HK-2 (cell line): ENCODE measurements at regions not wholly inside any gene's neighbourhood (a gene's known extent, or its start where the extent isn't known, plus 50 kb on each side); places are given as distances from the start of the nearest gene placed in this dataset.

Experiments used
- DNase-seq: peaks from one replicate; pipeline ENCODE4 v3.0.0-alpha.2; 2018; ENCODE audit not compliant: unreplicated experiment

DNA sequence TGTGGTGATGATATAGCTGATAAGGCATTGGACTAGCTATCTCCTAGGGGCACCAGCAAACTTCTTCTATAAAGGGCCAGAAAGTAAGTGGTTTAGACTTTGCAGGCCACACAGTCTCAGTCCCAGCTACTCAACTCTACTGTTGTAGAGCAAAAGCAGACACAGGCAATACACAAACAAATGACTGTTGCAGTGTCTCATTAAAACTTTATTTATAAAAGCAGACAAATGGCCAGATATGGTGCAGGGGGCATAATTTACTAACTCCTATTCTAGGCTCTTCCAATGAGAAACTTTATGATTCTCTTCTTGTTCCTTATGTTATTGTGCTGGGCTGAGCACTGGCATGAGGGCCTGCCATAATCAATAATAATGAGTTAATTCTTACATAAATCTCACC lies 176.8 kb upstream of the POU3F1 start:
- no peak for DNase-seq

DNA sequence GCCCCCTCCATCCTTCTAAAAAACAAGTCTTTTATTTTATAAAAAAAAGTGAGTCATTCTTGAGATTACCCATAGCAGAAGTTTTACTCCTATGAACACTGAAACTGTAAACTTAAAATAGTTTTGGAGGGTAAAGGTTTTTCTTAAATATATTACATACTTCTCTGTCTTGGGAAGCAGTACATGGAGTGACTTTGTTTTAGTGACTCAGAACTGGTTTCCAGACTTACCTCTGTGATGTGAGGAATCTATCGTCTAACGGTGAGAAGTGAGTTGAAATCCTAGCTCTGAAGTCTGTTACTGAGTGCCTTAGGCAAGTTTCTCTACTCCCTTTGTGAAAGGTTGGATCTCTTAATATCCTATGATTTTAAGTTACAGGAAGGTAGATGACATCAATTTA lies 176.3 kb upstream of the POU3F1 start:
- DNase-seq: no peak

DNA sequence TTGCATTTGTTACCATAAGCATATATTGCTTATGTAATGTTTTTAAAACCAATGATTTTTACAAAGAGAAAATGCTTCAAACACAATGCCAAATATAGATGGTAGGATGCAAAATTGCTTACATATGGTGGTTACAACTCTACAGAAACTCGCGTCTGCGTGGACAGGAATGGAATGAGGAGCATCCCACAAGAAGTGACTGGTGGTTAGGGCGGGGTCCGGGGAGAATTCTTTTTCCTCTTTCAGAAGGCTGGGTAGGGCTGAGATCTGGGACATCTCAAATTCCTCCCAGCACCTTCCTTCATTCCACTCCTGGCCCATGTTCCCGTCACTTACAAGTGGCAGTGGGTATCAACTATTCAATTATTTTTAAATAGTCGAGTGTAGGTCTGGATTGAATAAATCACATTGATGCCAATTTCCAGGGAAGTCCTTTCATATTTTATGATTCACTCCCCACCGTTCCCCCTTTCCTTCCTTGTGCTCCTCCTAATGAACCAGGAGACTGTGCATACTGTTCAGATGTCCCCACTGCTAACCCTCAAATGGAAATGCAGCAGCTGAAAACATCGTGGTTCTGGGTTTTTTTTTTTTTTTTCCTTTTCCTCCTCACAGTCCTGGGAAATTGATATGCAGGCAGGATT lies 174.5 kb upstream of the POU3F1 start:
- DNase-seq: no peak

DNA sequence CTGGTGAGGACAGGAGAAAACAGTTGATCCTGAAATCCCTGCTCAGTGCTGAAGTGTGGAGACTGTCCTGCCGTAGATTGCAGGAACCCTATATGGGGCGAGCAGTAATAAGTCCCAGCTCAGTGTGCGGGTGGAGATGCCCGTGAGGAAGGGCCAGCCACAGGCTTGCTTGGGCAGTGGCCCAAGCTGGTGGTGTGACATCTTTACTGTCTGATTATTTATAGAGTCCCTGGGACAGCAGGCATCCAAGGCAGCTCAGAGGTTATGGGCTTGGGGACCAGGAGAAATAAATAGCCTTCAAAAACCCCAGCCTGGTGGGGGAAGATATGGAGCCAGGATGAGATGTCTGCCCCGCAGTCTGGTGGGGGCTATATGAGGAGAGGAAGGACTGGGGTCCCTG lies 170.7 kb upstream of the POU3F1 start:
- no peak for DNase-seq

DNA sequence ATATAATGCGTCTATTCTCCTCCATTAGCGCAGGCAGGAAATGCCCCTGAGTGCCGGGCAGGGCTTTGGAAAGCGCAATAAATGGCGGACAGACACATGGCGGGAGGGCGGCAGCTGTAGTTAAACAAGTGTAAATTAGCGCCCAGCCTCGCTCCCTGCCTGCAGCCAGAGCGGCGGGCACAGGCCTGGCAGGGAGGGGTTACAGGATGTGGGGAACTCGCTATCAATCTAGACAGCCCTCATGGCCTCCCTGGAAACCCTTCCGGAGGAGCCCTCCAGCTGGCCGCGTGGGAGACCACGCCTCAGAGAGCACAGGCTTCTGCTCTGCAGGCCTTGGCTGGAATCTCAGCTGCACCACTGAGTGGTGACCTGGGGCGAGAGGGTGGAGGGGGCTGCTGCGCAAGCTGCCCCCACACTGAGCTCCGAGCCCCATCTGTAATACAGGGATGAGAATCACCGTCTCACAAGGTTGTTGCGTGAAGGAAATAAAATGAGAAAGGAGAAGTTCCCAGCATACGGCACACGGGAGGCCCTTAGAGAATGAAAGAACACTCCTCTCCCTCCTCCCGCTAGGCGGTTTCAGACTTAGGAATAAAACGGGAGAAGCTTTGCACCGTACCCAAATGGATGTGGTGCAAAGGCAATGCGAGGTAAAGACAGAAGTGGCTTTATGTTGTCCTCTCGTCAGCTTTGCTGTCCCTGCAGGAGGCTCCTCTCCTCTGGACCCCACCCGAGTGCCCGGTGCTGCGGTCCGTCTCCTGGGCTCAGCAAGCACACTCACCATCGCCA lies 167.2 kb upstream of the POU3F1 start:
- DNase-seq: no peak

DNA sequence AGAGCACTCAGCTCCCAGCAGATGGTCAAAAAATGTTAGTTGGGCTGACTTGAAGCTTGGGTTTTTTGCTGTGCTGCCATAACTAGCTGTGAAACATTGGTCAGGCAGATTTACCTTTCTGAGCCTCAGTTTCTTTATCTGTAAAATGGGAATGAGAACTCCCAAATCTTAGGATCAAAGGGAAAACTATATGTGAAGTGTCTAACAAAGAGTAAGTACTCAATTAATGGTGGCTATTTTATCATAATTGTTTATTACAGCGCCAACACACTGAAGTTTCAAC lies 164.2 kb upstream of the POU3F1 start:
- DNase-seq: no peak

DNA sequence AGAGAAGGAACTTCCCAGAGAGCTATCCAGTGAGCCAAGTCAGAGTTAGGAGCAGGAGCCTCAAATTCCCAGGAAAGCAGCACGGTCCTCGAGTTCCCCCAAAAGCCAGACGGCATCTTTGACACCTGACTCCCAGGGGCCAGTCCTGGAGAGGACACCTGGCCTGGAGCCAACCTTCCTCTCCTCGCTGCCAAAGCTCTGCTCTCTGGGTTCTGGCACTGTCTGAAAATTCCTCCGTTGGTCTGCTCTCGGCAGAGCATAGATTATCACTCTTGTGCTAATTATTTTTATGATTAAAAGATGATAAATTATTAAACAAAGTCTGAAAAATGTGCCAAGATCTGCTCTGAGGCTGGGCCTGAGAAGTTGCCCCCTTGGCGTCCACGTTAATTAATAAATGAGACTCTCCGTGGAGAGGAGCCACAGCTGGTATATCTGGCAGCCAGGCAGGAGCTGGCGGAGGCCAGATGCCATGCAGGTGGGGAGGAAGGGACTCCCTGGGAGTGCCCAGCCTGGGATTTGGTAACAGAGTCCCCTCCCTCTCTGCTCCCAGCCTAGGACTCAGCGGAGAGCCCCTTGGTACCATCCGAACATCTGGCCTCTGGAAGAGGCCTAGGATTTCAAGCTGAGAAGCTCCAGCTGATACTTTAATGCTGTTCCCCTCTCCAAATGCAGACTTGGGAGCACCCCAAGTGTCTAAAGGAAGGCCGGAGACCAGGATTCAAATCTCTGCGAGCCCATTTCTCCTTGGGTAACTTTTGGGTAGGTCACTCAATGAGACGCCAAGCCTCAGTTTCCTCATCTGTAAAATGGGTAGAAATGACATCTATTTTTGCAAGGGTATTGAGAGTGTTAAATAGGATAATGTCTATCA lies 163.7 kb upstream of the POU3F1 start:
- DNase-seq: no peak

DNA sequence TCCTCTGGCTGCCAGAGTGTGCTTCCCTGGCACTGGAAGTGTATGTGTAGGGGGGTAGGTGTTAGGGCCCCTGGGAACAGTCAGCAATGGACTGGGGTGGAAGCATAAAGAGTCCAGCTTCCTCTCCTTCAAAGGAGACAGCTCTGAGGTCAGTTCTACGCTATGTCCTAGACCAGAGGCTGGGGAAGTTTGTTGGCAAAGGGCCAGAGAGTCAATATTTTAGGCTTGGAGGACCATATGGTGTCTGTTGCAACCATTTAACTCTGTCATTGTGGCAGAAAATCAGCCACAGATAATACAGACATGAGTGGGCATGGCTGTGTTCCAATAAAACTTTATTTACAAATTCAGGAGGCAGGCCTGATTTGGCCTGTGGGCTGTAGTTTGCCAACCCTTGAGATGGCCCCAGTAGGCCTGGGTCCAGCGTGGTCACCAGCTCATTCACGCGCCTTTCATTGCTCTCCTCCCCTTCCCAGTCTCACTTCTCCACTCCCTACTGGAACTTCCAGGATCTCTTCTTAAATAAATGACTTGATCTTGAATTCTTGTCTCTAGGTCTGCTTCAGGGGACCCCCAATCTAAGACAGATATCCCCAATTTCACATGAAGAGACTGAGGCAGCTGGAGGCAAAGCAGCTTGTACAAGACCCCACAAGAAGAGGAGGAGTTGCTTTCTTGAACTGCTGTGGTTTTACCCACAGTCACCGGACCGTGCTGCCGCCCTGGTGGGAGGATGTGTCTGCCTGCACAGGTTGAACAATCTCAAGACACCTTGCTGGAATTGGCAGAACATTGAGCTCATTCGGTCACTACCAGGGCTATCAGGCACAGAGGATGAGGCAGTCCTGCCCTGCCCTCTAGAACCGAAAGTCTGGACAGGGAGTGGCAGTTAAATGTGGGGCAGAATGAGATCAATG lies 162.4 kb upstream of the POU3F1 start:
- DNase-seq: no peak

DNA sequence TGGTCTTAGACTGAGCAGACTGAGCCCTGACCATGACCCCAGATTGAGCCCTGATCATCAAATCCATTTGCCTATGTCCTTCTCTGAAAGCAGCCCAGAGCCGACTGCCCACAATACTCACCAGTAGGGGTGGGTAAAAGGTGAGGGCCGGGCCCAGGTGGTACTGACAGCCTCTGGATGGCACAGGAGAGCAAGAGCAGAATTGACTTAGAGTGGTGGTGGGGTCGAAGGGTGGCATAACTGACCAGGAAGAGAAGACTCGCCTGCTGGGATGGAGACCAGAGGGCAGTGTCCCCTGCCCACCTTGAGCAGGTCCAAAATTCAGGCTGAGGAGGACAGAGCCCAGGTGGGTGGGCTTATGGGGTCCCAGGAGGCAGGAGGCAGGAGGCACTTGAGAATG lies 161.3 kb upstream of the POU3F1 start:
- no peak for DNase-seq

DNA sequence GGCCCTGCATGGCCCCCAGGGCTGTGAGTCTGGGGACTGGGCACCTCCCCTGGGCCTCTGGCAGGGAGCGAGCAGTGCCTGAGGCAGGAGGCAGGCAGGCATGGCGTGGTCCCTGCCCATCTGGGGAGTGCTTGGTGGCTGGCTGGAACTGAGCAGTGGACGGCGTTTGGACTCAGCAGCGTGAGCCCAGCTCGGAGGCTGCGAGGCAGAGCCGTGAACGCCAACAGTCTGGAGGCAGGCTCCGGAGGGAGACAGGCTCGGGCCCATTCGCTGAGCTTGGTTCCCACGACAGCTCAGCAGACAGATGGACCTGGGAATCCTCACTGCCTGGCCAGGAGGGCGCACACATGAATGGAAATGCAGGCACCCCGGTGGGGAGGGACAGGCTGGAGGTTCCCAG lies 160.7 kb upstream of the POU3F1 start:
- no peak for DNase-seq

DNA sequence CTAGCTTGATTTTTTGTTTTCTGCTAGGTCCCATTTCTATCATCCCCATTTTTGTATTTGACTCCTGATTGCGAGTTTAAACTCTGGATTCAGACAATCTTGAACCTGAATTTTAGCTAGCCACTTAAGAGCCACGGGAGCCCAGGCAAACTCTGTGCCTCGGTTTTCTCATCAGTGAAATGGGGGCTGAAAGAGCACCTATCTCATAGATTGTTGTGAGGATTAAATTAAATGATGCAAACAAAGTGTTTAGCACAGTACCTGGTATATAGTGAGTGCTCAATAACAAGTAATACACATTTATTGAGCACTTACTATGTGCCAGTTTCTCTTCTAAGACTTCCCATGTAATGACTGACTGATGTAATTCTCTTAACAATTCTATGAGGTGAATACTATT lies 158.1 kb upstream of the POU3F1 start:
- DNase-seq: no peak

DNA sequence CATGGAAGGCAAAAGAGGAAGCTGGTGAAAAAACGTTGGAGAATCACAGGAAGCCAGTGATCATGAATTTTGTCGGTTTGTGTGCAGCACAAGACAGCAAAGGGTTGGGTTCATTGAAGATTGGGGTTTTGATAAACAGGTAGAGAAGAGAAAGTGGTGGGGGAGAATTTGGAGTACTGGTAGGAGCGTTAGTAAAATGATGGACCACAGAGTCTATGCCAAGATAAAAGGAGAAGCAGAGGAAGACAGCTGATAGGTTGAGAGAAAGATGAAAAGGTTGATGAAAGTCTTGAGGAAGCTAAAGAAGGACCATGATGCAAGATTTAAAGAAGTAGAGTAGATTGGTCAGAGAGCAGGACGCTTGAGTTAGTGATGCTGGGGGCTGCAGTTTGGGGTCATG lies 156.8 kb upstream of the POU3F1 start:
- no peak for DNase-seq

DNA sequence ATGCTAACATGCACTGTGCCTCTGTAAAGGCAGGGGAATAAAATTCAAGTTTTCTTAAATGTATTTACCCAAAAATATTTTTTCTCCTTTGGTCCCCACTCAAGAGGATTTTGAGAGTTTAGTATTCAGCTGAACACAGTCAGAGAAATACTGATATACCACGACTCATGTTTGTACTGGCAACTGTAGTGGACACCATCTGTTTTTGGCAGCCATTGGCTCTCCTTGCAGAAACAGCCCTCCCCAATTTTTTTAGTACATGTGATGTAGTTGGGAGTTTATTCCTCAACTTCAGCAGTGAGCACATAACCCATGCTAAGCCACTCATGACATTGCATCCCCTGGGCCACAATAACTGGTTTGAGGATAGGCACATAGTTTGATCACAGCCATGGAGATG lies 154.8 kb upstream of the POU3F1 start:
- no peak for DNase-seq

DNA sequence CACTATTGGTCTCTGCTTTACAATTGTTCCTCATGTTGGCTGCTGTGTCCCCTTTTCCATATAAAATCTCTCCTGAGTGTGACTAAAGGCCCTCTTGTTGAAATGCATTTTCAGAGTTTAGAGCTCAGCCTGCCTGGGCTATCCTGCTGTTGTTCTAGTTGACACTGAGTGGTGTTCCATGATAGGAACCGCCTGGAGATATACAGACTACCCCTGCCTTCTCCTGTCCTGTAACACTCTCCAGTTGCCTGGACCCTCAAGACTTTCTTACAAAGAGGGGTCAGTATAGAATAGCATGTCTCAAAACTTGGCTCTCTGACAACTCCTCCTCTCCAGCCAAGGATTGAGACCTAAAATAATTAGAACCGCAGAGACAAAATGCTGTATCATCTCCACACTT lies 152.0 kb upstream of the POU3F1 start:
- DNase-seq: no peak

DNA sequence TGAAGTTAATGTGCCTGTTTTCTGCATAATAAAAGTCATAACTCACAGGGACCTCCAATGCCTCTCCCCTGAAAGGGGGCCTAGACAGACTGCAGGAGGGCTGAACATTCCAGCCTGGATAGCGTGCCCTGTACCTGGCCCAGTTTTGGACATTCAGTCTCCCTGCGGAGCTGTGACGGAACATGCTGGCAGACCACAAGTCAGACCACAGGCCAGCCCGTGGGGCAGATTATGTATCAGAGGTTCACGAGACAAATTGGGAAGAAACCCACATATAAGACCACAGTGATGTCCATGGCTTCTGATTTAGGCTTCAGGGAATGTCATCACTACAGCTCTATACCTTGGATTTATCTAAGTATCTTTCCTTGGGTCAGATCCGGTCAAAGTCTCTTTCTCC lies 151.5 kb upstream of the POU3F1 start:
- no peak for DNase-seq

DNA sequence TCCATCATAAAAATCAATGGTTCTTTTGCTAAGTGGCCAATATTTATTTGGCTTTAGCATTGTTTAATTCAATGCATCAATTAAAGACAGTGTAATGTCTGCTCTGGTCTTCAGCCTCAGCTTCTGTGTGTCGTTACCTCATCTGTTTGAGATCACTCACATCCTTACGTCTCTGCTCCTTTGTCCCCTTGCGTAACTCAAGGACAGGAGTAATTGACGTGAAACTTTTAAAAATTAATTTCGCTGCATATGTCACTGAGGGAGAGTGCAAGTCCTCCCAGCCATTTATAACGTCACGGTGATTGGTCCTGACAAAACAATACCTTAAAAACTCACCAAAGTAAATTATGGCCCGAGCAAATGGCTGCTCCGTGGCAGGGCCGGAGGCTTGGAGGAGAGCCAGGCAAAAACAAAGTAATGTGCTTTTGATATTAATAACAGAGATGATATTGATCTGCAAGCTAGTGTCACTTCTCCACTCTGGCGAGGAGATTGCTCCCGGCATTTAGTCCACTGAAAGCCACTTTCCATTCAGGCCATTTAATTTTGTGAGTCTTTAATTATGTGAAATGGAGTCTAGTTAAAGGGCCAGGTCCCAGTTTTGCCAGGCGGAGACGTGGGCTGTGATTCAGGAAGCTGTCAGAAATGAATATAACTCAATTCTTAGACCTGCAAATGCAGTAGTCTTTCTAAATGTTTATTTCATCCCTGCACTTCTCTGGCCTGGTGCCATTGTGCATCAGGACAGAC lies 150.9 kb upstream of the POU3F1 start:
- no peak for DNase-seq

DNA sequence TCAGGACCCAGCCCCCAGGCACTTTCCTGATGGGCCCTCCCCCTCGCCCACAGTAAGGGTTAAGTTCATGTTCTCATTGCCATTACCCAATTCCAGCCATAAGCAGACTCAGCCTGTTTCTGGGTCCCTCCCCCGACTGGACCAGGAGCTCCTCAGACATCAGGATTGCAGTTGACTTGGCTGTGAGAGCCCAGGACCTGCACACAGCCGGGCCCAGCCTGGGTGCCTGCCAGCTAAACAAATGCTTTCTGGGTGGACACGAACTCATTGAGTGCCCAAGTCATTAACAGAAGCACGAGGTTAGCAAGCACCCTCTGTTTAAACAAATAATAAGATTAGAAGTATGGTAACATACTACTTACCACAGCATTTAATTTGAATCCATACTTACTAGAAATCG lies 147.9 kb upstream of the POU3F1 start:
- DNase-seq: no peak

DNA sequence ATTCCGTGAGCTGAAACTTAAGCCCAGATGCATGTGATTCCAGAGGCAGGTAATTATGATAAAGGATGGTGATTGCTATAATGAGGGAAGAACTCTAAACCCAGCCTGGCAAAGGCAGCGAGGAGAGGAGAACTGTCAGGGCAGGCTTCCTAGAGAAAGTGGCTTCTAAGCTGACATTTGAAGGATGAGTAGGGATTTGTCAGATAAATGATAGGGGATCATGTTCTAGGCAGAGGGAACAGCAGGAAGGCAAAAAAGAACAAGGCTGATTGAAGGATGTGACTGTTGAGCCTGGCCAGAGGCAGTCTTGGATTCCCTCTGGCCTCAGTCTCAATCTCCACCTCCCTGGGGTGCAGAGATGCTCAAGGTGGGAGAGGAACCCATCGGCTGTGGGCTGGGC lies 146.4 kb upstream of the POU3F1 start:
- DNase-seq: no peak

DNA sequence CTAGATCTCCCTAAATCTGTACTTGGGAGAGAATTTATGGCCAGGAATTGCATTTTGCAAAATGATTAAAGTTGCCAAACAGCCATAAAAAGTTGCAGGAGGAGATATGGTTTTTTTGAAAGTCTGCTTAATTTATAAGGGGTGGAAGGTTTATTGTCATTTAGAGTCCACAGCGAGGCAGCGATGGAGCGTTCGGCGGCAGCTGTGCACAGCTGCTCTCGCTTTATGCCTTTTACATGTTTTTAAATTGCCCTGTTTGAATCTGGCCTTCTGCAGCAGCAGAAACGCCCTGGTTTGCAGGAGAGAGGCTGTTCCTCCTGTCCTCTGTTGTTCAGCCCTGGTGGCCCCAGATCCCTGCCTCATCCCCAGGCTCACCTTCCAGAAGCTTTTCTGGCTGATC lies 144.9 kb upstream of the POU3F1 start:
- no peak for DNase-seq

DNA sequence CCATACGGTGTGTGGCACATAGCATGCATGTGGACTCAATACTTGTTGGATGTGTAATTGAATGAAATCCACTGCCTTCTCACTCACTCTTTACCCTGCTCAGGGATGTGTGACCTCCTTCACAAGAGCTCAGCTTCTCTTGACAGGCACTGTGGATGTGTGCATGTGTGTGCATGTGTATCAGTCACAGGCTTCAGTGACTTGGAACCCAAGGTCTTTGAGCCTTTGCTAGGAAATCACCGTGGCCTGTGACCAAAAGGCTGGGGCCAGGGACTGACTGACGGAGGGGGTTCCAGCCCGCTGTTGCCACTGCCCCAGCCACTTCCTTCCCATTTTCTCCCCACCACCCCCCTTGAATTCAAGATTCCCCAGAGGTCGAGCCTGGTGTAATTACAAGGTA lies 144.4 kb upstream of the POU3F1 start:
- DNase-seq: no peak

DNA sequence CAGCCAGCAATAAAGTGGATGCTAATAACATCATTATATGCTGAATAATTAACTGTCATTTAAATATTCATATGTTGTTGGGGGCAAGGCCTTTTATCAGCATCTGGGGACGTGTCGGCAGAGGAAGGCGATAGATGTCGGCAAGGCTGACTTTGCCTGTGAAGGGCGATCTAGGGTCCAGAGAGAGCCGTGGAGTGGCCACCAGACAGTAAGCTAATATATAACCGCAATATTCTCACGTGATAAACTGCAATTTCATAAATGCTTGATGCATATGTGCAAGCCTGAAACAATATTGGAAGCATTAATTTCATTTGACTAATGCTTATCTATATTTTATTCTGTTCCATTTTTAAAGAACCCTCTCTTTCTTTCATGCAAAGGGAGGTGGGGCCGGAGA lies 141.0 kb upstream of the POU3F1 start:
- no peak for DNase-seq
